AG10803 (cell line): ENCODE measurements at regions not wholly inside any gene's neighbourhood (a gene's known extent, or its start where the extent isn't known, plus 50 kb on each side); places are given as distances from the start of the nearest gene placed in this dataset.
"Not testable (repeated sequence)": the region's sequence is repeated elsewhere in the genome, so short reads cannot be mapped to it uniquely, and the experiment has no call there.

Source experiments
- DNase-seq: peaks from one replicate; pipeline ENCODE4 v3.0.0; 2010; ENCODE audit warnings: low read depth
- H3K4me3 ChIP-seq: 2 replicates; pipeline ENCODE4 v1.5.1; 2011; ENCODE audit warnings: mild to moderate bottlenecking, low read length, control low read depth
- CTCF ChIP-seq: conservative IDR thresholded peaks from 2 replicates; pipeline ENCODE4 v1.5.1; 2011; ENCODE audit warnings: mild to moderate bottlenecking, low read length, control low read depth, inconsistent platforms

DNA sequence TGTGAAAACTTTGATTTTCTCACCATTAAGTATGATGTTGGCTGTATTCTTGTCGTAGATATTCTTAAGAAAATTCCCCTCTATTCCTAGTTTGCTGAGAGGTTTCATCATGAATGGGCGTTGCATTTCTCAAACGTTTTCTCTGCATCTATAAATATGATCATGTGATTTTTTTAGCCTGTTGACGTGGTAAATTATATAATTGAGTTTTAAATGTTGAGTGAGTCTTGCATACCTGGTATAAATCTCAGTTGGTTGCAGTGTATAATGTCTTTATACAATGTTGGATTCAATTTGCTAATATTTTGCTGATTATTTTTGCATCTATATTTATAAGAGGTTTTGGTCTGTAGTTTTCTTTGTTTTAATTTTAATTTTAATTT is 405.9 kb upstream of the MIS18BP1 start:
- no peak for DNase-seq
- no peak overlapping the region for H3K4me3 ChIP-seq
- TF ChIP-seq CTCF = no peak

DNA sequence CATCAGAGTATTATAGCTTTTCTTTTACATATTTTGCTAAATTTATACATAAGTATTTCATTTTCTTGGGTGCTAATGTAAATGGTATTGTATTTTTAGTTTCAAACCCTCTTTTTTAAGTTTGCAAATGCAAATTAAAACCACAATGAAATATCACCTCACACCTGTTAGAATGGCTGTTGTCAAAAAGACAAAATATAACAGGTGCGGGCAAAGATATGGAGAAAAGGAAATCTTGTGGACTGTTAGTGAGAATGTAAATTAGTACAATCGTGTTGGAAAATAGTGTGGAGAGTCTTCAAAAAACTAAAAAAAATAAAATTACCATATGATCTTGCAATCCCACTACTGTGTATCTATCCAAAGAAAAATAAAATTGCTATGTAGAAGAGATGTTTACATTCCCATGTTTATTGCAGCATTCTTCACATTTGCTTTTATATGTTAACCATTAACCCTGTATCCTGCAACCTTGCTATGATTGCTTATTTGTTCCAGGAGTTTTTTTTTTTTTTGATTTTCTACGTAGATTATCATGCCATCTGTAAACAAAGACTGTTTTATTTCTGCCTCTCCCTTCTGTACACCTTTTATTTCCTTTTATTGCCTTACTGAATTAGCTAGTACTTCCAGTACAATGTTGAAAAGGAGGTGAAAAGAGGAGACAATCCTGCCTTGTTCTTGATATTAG is 405.4 kb upstream of the MIS18BP1 start:
- no peak overlapping the region for H3K4me3 ChIP-seq
- no peak for DNase-seq
- no peak for TF ChIP-seq CTCF

- no peak for DNase-seq
- no peak for TF ChIP-seq CTCF
- no peak overlapping the region for H3K4me3 ChIP-seq
Measured at GRCh38 chr14:45651890-45652289, 398.9 kb upstream of the MIS18BP1 start.

DNA sequence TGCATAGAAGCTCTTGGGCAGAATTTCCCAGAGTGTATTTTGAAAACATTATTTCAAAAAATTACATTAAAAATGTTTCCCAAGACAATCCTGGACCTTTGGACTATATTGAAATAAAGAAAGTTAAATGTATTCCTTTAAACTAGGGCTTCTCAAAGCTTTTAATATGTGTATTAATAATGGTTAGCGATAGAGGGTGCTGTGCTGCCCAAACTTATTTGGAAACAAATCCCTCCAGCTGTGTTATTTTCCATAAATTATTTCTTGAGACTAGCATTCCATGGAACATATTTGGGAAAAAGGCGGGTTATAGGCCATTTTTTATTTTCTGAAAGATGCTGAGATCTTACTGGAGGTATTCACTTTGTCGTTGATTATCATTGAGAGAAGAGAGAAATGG is 397.8 kb upstream of the MIS18BP1 start:
- no peak for DNase-seq
- no peak for TF ChIP-seq CTCF
- H3K4me3 ChIP-seq = no peak overlapping the region

DNA sequence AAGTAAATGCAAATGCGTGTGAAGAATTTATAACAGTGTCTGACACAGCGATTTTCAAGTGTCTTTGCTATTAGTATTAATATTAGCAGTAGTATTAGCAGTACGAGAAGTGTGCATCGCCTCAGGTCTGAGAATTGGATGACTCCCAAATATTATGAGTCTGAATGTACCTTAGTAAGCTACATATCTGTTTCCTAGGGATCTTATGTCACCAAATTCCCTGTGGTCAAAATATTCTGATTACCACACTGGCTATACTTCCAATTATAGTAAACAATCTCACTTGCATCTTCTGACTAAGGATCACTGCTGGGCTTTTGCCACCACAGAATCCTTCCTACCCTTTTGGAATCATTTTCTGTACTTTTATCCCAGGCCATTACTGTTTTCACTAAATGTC is 396.0 kb upstream of the MIS18BP1 start:
- DNase-seq = no peak
- H3K4me3 ChIP-seq = no peak overlapping the region
- TF ChIP-seq CTCF = no peak

DNA sequence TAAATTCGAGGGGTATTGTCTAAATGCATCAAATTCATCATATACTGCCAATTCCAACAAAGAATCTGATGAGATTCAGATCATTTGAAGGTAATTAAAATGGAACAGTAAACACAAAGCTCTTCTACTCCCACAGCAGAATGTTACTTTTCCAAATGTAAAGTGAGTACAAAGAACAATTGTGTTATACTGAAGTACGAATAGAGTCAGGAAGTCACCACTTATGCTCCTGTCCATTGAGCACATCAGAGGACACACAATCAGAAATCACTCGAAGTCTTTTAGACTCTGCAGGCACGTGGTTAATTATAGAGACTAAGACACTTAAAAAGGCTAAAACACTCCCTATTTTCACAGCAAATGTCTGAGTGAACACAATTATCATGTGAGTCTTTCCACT is 388.5 kb upstream of the MIS18BP1 start:
- no peak for DNase-seq
- H3K4me3 ChIP-seq = no peak overlapping the region
- TF ChIP-seq CTCF = no peak

- not testable (repeated sequence) for DNase-seq, H3K4me3 ChIP-seq
Measured at GRCh38 chr14:45634651-45635441, 381.8 kb upstream of the MIS18BP1 start.
